CD4-positive, alpha-beta T cell treated with Interferon alpha-2 for 1 hour (primary cell): ENCODE measurements at regions not wholly inside any gene's neighbourhood (a gene's known extent, or its start where the extent isn't known, plus 50 kb on each side); places are given as distances from the start of the nearest gene placed in this dataset.

ENCODE experiments used
- DNase-seq, 2 donors: peaks; one replicate each; pipeline ENCODE4 v3.0.0-alpha.2; 2020 to 2022

- DNase-seq, result no peak
Measured at GRCh38 chr4:85406185-85406584, 68.8 kb upstream of the ARHGAP24 start.

GRCh38 chr4:85407546-85407945, 67.4 kb upstream of the ARHGAP24 start:
- DNase-seq, result no peak

- DNase-seq, result no peak
Measured at GRCh38 chr4:85408301-85408700, 66.6 kb upstream of the ARHGAP24 start.

GRCh38 chr4:85409251-85409650, 65.7 kb upstream of the ARHGAP24 start:
- DNase-seq, result no peak

- no peak for DNase-seq
Measured at GRCh38 chr4:85411386-85411785, 63.6 kb upstream of the ARHGAP24 start.

- no peak for DNase-seq
Measured at GRCh38 chr4:85414972-85415371, 60.0 kb upstream of the ARHGAP24 start.

- no peak for DNase-seq
Measured at GRCh38 chr4:85416094-85416493, 58.9 kb upstream of the ARHGAP24 start.

GRCh38 chr4:85419103-85419502, 55.8 kb upstream of the ARHGAP24 start:
- DNase-seq, result no peak

GRCh38 chr4:85420831-85421230, 54.1 kb upstream of the ARHGAP24 start:
- no peak for DNase-seq

GRCh38 chr4:85423431-85423830, 51.5 kb upstream of the ARHGAP24 start:
- no peak for DNase-seq
